Tibial nerve (tissue), 4 donors: ENCODE measurements at regions not wholly inside any gene's neighbourhood (a gene's known extent, or its start where the extent isn't known, plus 50 kb on each side); places are given as distances from the start of the nearest gene placed in this dataset.

Source experiments
- EP300 ChIP-seq, 2 donors: sonication (generic); formaldehyde crosslinking; IDR thresholded peaks; one replicate each; pipeline ENCODE4 v1.6.1; 2017; ENCODE audit warnings: antibody characterized with exemption in 2 of 2, mild to moderate bottlenecking in 1 of 2
- TF ChIP-seq, protein P1 (sequence below), 5 experiments: fragments of 200-600 bp in 3 of 5; fragments of 450-650 bp in 2 of 5; sonication (generic) in 3 of 5; IDR thresholded peaks; one replicate each; pipeline ENCODE4 v1.5.1; 2016 to 2019; ENCODE audit warnings: antibody characterized with exemption in 5 of 5, mild to moderate bottlenecking in 3 of 5, moderate library complexity in 2 of 5

DNA sequence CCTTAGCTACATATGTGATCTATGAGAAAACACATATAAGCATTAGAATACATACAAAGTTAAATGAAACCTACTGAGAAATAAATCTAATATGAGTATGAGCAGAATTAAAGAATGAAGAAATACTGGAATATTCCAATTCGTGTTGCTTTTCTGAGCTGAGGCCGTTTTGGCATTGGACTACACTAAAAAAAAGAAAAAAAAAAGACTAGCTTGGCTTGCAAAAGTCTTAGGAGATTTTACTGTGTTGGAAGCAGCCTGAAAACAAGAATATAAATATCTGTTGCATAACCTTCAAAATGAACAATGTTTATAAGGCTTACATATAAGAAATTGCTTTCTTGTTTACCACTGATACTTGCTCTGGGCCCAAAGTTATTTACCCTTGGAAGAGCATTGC lies 562.8 kb downstream of the TMEM182 start:
- TF ChIP-seq, protein P1, sequence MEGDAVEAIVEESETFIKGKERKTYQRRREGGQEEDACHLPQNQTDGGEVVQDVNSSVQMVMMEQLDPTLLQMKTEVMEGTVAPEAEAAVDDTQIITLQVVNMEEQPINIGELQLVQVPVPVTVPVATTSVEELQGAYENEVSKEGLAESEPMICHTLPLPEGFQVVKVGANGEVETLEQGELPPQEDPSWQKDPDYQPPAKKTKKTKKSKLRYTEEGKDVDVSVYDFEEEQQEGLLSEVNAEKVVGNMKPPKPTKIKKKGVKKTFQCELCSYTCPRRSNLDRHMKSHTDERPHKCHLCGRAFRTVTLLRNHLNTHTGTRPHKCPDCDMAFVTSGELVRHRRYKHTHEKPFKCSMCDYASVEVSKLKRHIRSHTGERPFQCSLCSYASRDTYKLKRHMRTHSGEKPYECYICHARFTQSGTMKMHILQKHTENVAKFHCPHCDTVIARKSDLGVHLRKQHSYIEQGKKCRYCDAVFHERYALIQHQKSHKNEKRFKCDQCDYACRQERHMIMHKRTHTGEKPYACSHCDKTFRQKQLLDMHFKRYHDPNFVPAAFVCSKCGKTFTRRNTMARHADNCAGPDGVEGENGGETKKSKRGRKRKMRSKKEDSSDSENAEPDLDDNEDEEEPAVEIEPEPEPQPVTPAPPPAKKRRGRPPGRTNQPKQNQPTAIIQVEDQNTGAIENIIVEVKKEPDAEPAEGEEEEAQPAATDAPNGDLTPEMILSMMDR (IDR thresholded peaks at IDR 0.05) = no peak
- no peak for TF ChIP-seq EP300 (IDR thresholded peaks at IDR 0.05)
